NB4 (cell line): ENCODE measurements at regions not wholly inside any gene's neighbourhood (a gene's known extent, or its start where the extent isn't known, plus 50 kb on each side); places are given as distances from the start of the nearest gene placed in this dataset.

Source experiments
- DNase-seq: peaks from one replicate; pipeline ENCODE4 v3.0.0; 2010; ENCODE audit warnings: low read depth
- H3K4me3 ChIP-seq: one replicate; pipeline ENCODE4 v1.5.1; 2011; ENCODE audit warnings: mild to moderate bottlenecking, low read depth, low read length, moderate library complexity
- MYC ChIP-seq: IDR thresholded peaks from 2 replicates; pipeline ENCODE4 v1.6.1; 2011; ENCODE audit warnings: low read depth, low read length
- POLR2A ChIP-seq: IDR thresholded peaks from 2 replicates; pipeline ENCODE4 v1.6.1; 2011; ENCODE audit warnings: mild to moderate bottlenecking; ENCODE audit not compliant: insufficient read length; ENCODE audit errors: extremely low read depth
- TF ChIP-seq, protein P1 (sequence below): IDR thresholded peaks from 2 replicates; pipeline ENCODE4 v1.6.1; 2011; ENCODE audit warnings: low read depth, low read length
- TF ChIP-seq, protein P2 (sequence below): IDR thresholded peaks from one replicate; pipeline ENCODE4 v1.5.1; 2012; ENCODE audit warnings: low read depth, low read length

DNA sequence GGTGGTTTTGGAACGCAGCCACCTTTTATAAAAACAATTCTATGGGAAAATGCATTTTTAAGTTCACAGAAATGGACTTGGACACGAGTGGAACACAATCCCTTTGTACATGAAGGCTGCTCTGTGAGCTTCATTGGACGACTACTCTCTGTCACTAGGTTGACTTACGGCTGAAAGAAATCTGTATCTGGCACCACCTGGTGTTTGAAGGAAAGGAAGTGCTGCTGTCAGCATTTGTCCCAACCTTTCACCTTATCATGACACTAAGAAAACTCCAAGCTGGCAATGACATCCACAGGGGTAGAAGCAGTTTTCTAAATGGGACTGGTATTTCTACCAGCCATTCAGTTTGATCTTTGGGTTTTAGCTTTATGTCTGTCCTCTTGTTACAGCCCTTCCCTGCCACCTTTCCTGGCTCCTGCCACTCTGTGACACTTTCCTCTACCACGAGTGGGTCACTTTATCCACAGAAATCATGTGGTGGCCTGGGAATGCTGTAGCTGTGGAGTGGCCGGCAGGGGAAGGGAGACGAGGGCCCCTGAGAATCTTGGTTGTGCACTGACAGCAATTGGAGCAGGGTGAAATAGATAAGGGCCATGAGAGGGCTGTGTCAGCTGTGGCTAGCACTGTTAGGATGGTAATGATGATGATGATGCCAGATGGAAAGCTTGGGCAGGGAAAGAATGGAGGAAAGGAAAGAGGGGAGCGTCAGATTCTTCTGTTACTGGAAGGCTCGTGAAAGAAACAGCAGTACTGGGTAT is 85.2 kb downstream of the TBX19 start:
- no peak overlapping the region for H3K4me3 ChIP-seq
- peak; percentile 12 for DNase-seq
- TF ChIP-seq POLR2A (no peak), MYC (no peak)
- TF ChIP-seq, protein P1, sequence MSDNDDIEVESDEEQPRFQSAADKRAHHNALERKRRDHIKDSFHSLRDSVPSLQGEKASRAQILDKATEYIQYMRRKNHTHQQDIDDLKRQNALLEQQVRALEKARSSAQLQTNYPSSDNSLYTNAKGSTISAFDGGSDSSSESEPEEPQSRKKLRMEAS, result no peak
- TF ChIP-seq, protein P2, sequence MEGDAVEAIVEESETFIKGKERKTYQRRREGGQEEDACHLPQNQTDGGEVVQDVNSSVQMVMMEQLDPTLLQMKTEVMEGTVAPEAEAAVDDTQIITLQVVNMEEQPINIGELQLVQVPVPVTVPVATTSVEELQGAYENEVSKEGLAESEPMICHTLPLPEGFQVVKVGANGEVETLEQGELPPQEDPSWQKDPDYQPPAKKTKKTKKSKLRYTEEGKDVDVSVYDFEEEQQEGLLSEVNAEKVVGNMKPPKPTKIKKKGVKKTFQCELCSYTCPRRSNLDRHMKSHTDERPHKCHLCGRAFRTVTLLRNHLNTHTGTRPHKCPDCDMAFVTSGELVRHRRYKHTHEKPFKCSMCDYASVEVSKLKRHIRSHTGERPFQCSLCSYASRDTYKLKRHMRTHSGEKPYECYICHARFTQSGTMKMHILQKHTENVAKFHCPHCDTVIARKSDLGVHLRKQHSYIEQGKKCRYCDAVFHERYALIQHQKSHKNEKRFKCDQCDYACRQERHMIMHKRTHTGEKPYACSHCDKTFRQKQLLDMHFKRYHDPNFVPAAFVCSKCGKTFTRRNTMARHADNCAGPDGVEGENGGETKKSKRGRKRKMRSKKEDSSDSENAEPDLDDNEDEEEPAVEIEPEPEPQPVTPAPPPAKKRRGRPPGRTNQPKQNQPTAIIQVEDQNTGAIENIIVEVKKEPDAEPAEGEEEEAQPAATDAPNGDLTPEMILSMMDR, result no peak
